CD14-positive monocyte (primary cell): ENCODE measurements at regions not wholly inside any gene's neighbourhood (a gene's known extent, or its start where the extent isn't known, plus 50 kb on each side); places are given as distances from the start of the nearest gene placed in this dataset.

Experiments
- DNase-seq, 3 donors: peaks; one replicate each; pipeline ENCODE4 v3.0.0-alpha.2; 2011 to 2022
- H2AFZ ChIP-seq: 2 replicates; pipeline ENCODE4 v1.6.0; 2012; ENCODE audit warnings: mild to moderate bottlenecking, low read depth, low read length, inconsistent platforms; ENCODE audit not compliant: insufficient read depth, poor library complexity, severe bottlenecking
- H3K27ac ChIP-seq, 2 donors: 1 replicate in 1 of 2; 2 replicates in 1 of 2; pipeline ENCODE4 v1.5.1; 2012 to 2013; ENCODE audit warnings: low read length in 2 of 2, control low read depth in 1 of 2, inconsistent platforms in 1 of 2, low read depth in 1 of 2, mild to moderate bottlenecking in 1 of 2
- H3K27me3 ChIP-seq, 2 donors: one replicate each; pipeline versions ENCODE4 v1.6.0 to v1.6.1; 2011 to 2013; ENCODE audit warnings: low read length in 2 of 2; ENCODE audit not compliant: control insufficient read depth in 2 of 2, insufficient read depth in 2 of 2
- H3K36me3 ChIP-seq, 2 donors: replicated peaks in 1 of 2; 1 replicate in 1 of 2; 2 replicates in 1 of 2; pipeline versions ENCODE4 v1.5.1 to v1.6.1; 2012 to 2013; ENCODE audit warnings: low read length in 2 of 2, control low read depth in 1 of 2, inconsistent platforms in 1 of 2, mild to moderate bottlenecking in 1 of 2; ENCODE audit not compliant: insufficient read depth in 2 of 2, control insufficient read depth in 1 of 2
- H3K4me1 ChIP-seq, 2 donors: 1 replicate in 1 of 2; 2 replicates in 1 of 2; pipeline versions ENCODE4 v1.5.1 to v1.6.1; 2012 to 2013; ENCODE audit warnings: low read length in 2 of 2, control low read depth in 1 of 2, inconsistent platforms in 1 of 2, mild to moderate bottlenecking in 1 of 2, moderate library complexity in 1 of 2; ENCODE audit not compliant: insufficient read depth in 2 of 2, control insufficient read depth in 1 of 2
- H3K4me2 ChIP-seq: replicated peaks from 2 replicates; pipeline ENCODE3; 2012; ENCODE audit warnings: low read length, moderate library complexity, mild to moderate bottlenecking; ENCODE audit not compliant: poor library complexity, severe bottlenecking; ENCODE audit errors: extremely low read depth
- H3K4me3 ChIP-seq, 3 experiments: fragments of 200-600 bp in 1 of 3; sonication (generic) in 1 of 3; replicated peaks in 1 of 3; 1 replicate in 2 of 3; 2 replicates in 1 of 3; pipeline ENCODE4 v1.5.1; 2011 to 2013; ENCODE audit warnings: low read length in 3 of 3, mild to moderate bottlenecking in 3 of 3, control low read depth in 2 of 3, low read depth in 2 of 3, inconsistent platforms in 1 of 3, moderate library complexity in 1 of 3
- H3K79me2 ChIP-seq: 2 replicates; pipeline ENCODE4 v1.6.0; 2012; ENCODE audit warnings: mild to moderate bottlenecking, control low read depth, inconsistent platforms, low read length, moderate library complexity; ENCODE audit not compliant: insufficient read depth
- H3K9ac ChIP-seq: 2 replicates; pipeline ENCODE4 v1.6.0; 2017; ENCODE audit warnings: low read length, mild to moderate bottlenecking; ENCODE audit not compliant: insufficient read depth, poor library complexity, severe bottlenecking
- H3K9me3 ChIP-seq, 2 donors: replicated peaks in 1 of 2; 1 replicate in 1 of 2; 2 replicates in 1 of 2; pipeline versions ENCODE4 v1.5.1 to v1.6.1; 2012 to 2013; ENCODE audit warnings: low read length in 2 of 2, control low read depth in 1 of 2; ENCODE audit not compliant: control insufficient read depth in 1 of 2, insufficient read depth in 1 of 2
- H4K20me1 ChIP-seq: 2 replicates; pipeline ENCODE4 v1.6.0; 2012; ENCODE audit warnings: mild to moderate bottlenecking, low read length, control low read depth, moderate library complexity; ENCODE audit not compliant: insufficient read depth
- H3K27ac Mint-ChIP-seq, 7 donors: one replicate each; pipeline ENCODE4 v1.8.0; 2020; ENCODE audit warnings: mild to moderate bottlenecking in 7 of 7, mixed read lengths in 7 of 7, moderate library complexity in 6 of 7, inconsistent platforms in 2 of 7
- H3K27me3 Mint-ChIP-seq, 3 donors: one replicate each; pipeline ENCODE4 v1.8.0; 2021 to 2022; ENCODE audit warnings: low read depth in 3 of 3, mild to moderate bottlenecking in 3 of 3, mixed read lengths in 3 of 3, moderate library complexity in 3 of 3, inconsistent platforms in 1 of 3
- H3K36me3 Mint-ChIP-seq, 2 donors: one replicate each; pipeline ENCODE4 v1.8.0; 2020; ENCODE audit warnings: mixed read lengths in 2 of 2, inconsistent platforms in 1 of 2, mild to moderate bottlenecking in 1 of 2
- H3K4me1 Mint-ChIP-seq: one replicate; pipeline ENCODE4 v1.8.0; 2020; ENCODE audit warnings: mild to moderate bottlenecking, mixed read lengths
- H3K4me3 Mint-ChIP-seq, 2 donors: one replicate each; pipeline ENCODE4 v1.8.0; 2020; ENCODE audit warnings: mild to moderate bottlenecking in 2 of 2, mixed read lengths in 2 of 2, moderate library complexity in 1 of 2
- H3K9me3 Mint-ChIP-seq, 7 donors: one replicate each; pipeline ENCODE4 v1.8.0; 2020 to 2022; ENCODE audit warnings: mixed read lengths in 7 of 7, mild to moderate bottlenecking in 6 of 7, moderate library complexity in 6 of 7, inconsistent platforms in 2 of 7
- CTCF ChIP-seq: fragments of 200-600 bp; IDR thresholded peaks from one replicate; pipeline ENCODE4 v1.8.0; 2022; ENCODE audit warnings: antibody characterized with exemption, mild to moderate bottlenecking
- WGBS: methylation state at CpG from one replicate; pipeline ENCODE4 v1.1.5; 2013; ENCODE audit warnings: missing lambda C conversion rate; ENCODE audit not compliant: insufficient coverage; 5-methylcytosine and 5-hydroxymethylcytosine counted together
- intact Hi-C, 2 donors: fragments of 100-400 bp; cut with micrococcal nuclease; formaldehyde crosslinking; loops; one replicate each; pipeline versions ENCODE4 v1.15.0 to v1.15.1; 2023

- H3K4me1 ChIP-seq: peaks cover 0 to 5% of the 10 kb centered on the region in 2 donors
- H3K9me3 Mint-ChIP-seq: peaks cover 0 to 14% (median 4%) of the 10 kb centered on the region in 7 donors
- H3K36me3 ChIP-seq: no peaks in the 10 kb centered on the region
- H3K79me2 ChIP-seq: no peaks in the 10 kb centered on the region
- no peak overlapping the region for H3K4me3 Mint-ChIP-seq
- no peak overlapping the region for H3K9ac ChIP-seq
- no peak for TF ChIP-seq CTCF
- no peak overlapping the region for H3K27ac Mint-ChIP-seq
- no peaks in the 10 kb centered on the region for H3K27me3 ChIP-seq
- intact Hi-C loops: no loop called here
- H2AFZ ChIP-seq: no peak overlapping the region
- DNase-seq: no peak
- H3K4me3 ChIP-seq: no peak overlapping the region
- peaks cover 9% of the 10 kb centered on the region for H3K4me1 Mint-ChIP-seq
- H3K9me3 ChIP-seq: peaks cover 0 to 2% of the 10 kb centered on the region in 2 donors
- H4K20me1 ChIP-seq: no peaks in the 10 kb centered on the region
- no peak overlapping the region for H3K27ac ChIP-seq
- H3K27me3 Mint-ChIP-seq: peaks cover 0 to 4% (median 0%) of the 10 kb centered on the region in 3 donors
- no peaks in the 10 kb centered on the region for H3K36me3 Mint-ChIP-seq
- no peak overlapping the region for H3K4me2 ChIP-seq
- 90% methylated on average over 2 of the region's 5 CpGs for WGBS
Observed at GRCh38 chr11:130600616-130601015, 152.2 kb downstream of the ADAMTS15 start.

DNA sequence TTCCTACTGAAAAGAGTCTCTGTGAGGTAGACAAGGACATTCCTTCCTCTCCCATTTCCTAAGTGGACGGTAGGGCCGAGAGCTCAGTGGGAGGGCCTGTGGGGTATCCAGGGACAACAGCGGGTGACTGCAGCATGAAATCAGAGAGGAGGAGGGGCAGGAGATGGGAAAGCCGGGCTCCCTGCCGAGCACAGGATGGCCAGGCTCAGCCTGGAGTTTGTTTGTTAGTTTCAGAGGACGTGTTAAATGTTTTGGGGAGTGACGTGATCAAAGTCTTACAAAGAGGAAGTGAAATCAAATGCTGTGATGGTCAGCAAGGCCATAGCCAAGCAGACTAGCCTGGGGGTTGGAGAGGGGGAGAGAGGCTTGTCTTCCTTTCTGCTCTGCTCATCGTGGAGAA, 152.7 kb downstream of the ADAMTS15 start:
- H3K79me2 ChIP-seq: no peaks in the 10 kb centered on the region
- no peak overlapping the region for H3K4me2 ChIP-seq
- Mint-ChIP-seq H3K4me3 (no peak overlapping the region), H3K4me1 (peaks cover 9% of the 10 kb centered on the region), H3K9me3 (peaks cover 0 to 14% (median 4%) of the 10 kb centered on the region in 7 donors), H3K27me3 (peaks cover 0 to 4% (median 0%) of the 10 kb centered on the region in 3 donors), H3K36me3 (no peaks in the 10 kb centered on the region), H3K27ac (peak overlapping the region in 2 of 7 donors; percentile 20 to 55)
- H2AFZ ChIP-seq: no peak overlapping the region
- no peak for TF ChIP-seq CTCF
- H3K36me3 ChIP-seq: no peaks in the 10 kb centered on the region
- H3K4me3 ChIP-seq: no peak overlapping the region
- intact Hi-C loops: no loop called here
- H3K9me3 ChIP-seq: peaks cover 0 to 2% of the 10 kb centered on the region in 2 donors
- H3K27ac ChIP-seq: no peak overlapping the region
- H3K4me1 ChIP-seq: peaks cover 0 to 5% of the 10 kb centered on the region in 2 donors
- H3K27me3 ChIP-seq: no peaks in the 10 kb centered on the region
- no peak overlapping the region for H3K9ac ChIP-seq
- no peaks in the 10 kb centered on the region for H4K20me1 ChIP-seq
- 68% methylated on average over 5 of the region's 8 CpGs for WGBS
- peak in 2 of 3 donors; percentile 7 to 44 for DNase-seq
